Astrocyte (in vitro differentiated cells and primary cell): ENCODE measurements at regions not wholly inside any gene's neighbourhood (a gene's known extent, or its start where the extent isn't known, plus 50 kb on each side); places are given as distances from the start of the nearest gene placed in this dataset.

Experiments
- DNase-seq: peaks from one replicate; pipeline ENCODE4 v3.0.0-alpha.2; 2010; ENCODE audit warnings: low read depth
- FAIRE-seq: peaks from 2 replicates; lab custom pipeline; 2011; peaks lifted over from hg19 to GRCh38; lab: Jason Lieb, UNC
- H2AFZ ChIP-seq: 2 replicates; pipeline ENCODE4 v1.6.0; 2012; ENCODE audit warnings: low read depth, low read length, inconsistent platforms
- H3K27ac ChIP-seq: 2 replicates; pipeline ENCODE4 v1.5.1; 2011; ENCODE audit warnings: low read depth, low read length, inconsistent platforms
- H3K27me3 ChIP-seq: 2 replicates; pipeline ENCODE4 v1.6.0; 2011; ENCODE audit warnings: low read length, inconsistent platforms; ENCODE audit not compliant: insufficient read depth
- H3K36me3 ChIP-seq: 2 replicates; pipeline ENCODE4 v1.5.1; 2011; ENCODE audit warnings: low read length, inconsistent platforms; ENCODE audit not compliant: insufficient read depth
- H3K4me1 ChIP-seq: 2 replicates; pipeline ENCODE4 v1.5.1; 2011; ENCODE audit warnings: low read length, inconsistent platforms; ENCODE audit not compliant: insufficient read depth
- H3K4me2 ChIP-seq: 2 replicates; pipeline ENCODE4 v1.6.0; 2012; ENCODE audit warnings: low read length, inconsistent platforms
- H3K4me3 ChIP-seq: 2 replicates; pipeline ENCODE4 v1.5.1; 2011; ENCODE audit warnings: low read depth, mild to moderate bottlenecking, low read length, inconsistent platforms; ENCODE audit not compliant: insufficient read depth
- H3K79me2 ChIP-seq: 2 replicates; pipeline ENCODE4 v1.6.0; 2012; ENCODE audit warnings: mild to moderate bottlenecking, low read length, inconsistent platforms; ENCODE audit not compliant: insufficient read depth
- H3K9ac ChIP-seq: 2 replicates; pipeline ENCODE4 v1.6.0; 2012; ENCODE audit warnings: mild to moderate bottlenecking, low read length, inconsistent platforms
- H3K9me3 ChIP-seq: 2 replicates; pipeline ENCODE4 v1.5.1; 2012; ENCODE audit warnings: low read depth, mild to moderate bottlenecking, low read length, inconsistent platforms; ENCODE audit not compliant: insufficient read depth
- H4K20me1 ChIP-seq: 2 replicates; pipeline ENCODE4 v1.6.0; 2012; ENCODE audit warnings: low read length, inconsistent platforms; ENCODE audit not compliant: insufficient read depth
- H3K27ac Mint-ChIP-seq: one replicate; pipeline ENCODE4 v1.8.0; 2021; ENCODE audit warnings: mild to moderate bottlenecking, mixed read lengths; ENCODE audit not compliant: unreplicated experiment
- H3K27me3 Mint-ChIP-seq: one replicate; pipeline ENCODE4 v1.8.0; 2021; ENCODE audit warnings: low read depth, mixed read lengths; ENCODE audit not compliant: unreplicated experiment
- H3K36me3 Mint-ChIP-seq: one replicate; pipeline ENCODE4 v1.8.0; 2021; ENCODE audit warnings: low read depth, mixed read lengths; ENCODE audit not compliant: unreplicated experiment
- H3K4me1 Mint-ChIP-seq: one replicate; pipeline ENCODE4 v1.8.0; 2021; ENCODE audit warnings: low read depth, mixed read lengths; ENCODE audit not compliant: unreplicated experiment
- H3K4me3 Mint-ChIP-seq: one replicate; pipeline ENCODE4 v1.8.0; 2021; ENCODE audit warnings: mild to moderate bottlenecking, moderate library complexity, mixed read lengths; ENCODE audit not compliant: unreplicated experiment
- H3K9me3 Mint-ChIP-seq: one replicate; pipeline ENCODE4 v1.8.0; 2021; ENCODE audit warnings: mild to moderate bottlenecking, mixed read lengths; ENCODE audit not compliant: unreplicated experiment
- EZH2 ChIP-seq: IDR thresholded peaks from 2 replicates; pipeline ENCODE4 v1.6.1; 2012; ENCODE audit warnings: mild to moderate bottlenecking, low read length, inconsistent platforms; ENCODE audit not compliant: insufficient read depth
- TF ChIP-seq, protein P1 (sequence below): IDR thresholded peaks from 2 replicates; pipeline ENCODE4 v1.5.1; 2011; ENCODE audit warnings: low read depth, mild to moderate bottlenecking, inconsistent platforms, low read length, moderate library complexity; ENCODE audit not compliant: insufficient read depth

DNA sequence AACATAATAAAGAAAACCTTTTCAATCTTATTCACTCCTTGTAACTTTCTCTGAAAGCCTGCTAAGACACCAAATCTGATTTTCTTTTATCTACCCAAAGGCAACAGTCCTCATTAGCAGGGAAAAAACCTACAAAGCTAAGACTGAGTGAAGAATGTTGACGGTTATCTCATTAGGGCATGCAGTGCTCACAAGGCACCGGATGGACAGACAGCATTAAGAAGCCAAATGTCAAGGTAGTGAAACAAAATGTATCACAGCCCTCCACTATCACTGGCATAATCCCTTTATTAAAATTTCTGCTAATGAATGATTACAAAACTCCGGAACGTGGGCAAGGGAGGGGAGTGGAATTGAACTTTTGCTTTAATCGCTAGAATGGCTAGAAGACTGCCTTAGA lies 442.8 kb downstream of the NEBL start:
- Histone ChIP-seq H3K79me2 (no peaks in the 10 kb centered on the region), H3K9me3 (no peaks in the 10 kb centered on the region), H3K4me1 (no peaks in the 10 kb centered on the region), H3K27ac (no peak overlapping the region), H3K27me3 (no peaks in the 10 kb centered on the region), H2AFZ (no peak overlapping the region), H3K36me3 (no peaks in the 10 kb centered on the region), H3K4me3 (no peak overlapping the region), H3K9ac (no peak overlapping the region), H3K4me2 (no peak overlapping the region), H4K20me1 (no peaks in the 10 kb centered on the region)
- Mint-ChIP-seq H3K36me3 (no peaks in the 10 kb centered on the region), H3K27ac (no peak overlapping the region), H3K27me3 (no peaks in the 10 kb centered on the region), H3K9me3 (no peaks in the 10 kb centered on the region), H3K4me3 (no peak overlapping the region), H3K4me1 (no peaks in the 10 kb centered on the region)
- DNase-seq (no peak), FAIRE-seq (no peak)
- TF ChIP-seq, protein P1, sequence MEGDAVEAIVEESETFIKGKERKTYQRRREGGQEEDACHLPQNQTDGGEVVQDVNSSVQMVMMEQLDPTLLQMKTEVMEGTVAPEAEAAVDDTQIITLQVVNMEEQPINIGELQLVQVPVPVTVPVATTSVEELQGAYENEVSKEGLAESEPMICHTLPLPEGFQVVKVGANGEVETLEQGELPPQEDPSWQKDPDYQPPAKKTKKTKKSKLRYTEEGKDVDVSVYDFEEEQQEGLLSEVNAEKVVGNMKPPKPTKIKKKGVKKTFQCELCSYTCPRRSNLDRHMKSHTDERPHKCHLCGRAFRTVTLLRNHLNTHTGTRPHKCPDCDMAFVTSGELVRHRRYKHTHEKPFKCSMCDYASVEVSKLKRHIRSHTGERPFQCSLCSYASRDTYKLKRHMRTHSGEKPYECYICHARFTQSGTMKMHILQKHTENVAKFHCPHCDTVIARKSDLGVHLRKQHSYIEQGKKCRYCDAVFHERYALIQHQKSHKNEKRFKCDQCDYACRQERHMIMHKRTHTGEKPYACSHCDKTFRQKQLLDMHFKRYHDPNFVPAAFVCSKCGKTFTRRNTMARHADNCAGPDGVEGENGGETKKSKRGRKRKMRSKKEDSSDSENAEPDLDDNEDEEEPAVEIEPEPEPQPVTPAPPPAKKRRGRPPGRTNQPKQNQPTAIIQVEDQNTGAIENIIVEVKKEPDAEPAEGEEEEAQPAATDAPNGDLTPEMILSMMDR: no peak
- TF ChIP-seq EZH2: no peak

DNA sequence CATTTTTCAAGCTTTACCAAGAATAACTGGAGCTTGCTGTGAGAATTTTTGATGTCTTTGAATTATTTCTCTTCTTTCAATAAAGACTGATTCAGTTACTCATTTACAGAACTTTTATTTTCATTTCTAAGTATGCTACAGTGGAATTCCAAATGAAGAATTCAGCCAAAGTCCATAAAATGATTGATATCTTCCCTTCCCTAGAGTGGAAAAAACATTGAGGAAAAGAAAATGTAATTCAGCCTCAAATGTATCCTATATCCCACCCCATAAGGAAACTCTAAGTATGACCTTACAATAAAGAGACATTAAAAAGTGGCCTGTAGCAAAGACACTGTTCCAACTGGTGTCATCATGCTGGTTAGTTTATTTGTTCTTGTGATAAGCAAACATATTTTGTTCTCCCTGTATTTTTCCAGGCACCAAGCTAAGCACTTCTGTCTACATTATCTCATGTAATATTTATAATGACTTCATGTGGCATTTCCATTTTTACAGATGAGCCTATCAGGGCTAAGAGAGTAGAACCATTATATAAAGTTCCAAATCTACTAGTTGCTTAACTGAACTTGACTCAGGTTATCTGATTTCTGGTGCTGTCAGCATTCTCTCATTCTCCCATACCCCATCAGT lies 450.4 kb downstream of the NEBL start:
- no peaks in the 10 kb centered on the region for H4K20me1 ChIP-seq
- H3K4me1 Mint-ChIP-seq: no peaks in the 10 kb centered on the region
- H3K4me3 ChIP-seq: no peak overlapping the region
- DNase-seq (no peak), FAIRE-seq (no peak)
- no peaks in the 10 kb centered on the region for H3K9me3 ChIP-seq
- no peaks in the 10 kb centered on the region for H3K27me3 Mint-ChIP-seq
- H3K36me3 Mint-ChIP-seq: no peaks in the 10 kb centered on the region
- H3K9me3 Mint-ChIP-seq: no peaks in the 10 kb centered on the region
- no peak overlapping the region for H3K9ac ChIP-seq
- H3K4me1 ChIP-seq: no peaks in the 10 kb centered on the region
- TF ChIP-seq EZH2: no peak
- TF ChIP-seq, protein P1: no peak
- no peaks in the 10 kb centered on the region for H3K27me3 ChIP-seq
- no peak overlapping the region for H3K27ac ChIP-seq
- H3K27ac Mint-ChIP-seq: no peak overlapping the region
- no peak overlapping the region for H3K4me2 ChIP-seq
- no peak overlapping the region for H2AFZ ChIP-seq
- H3K36me3 ChIP-seq: no peaks in the 10 kb centered on the region
- no peak overlapping the region for H3K4me3 Mint-ChIP-seq
- no peaks in the 10 kb centered on the region for H3K79me2 ChIP-seq

DNA sequence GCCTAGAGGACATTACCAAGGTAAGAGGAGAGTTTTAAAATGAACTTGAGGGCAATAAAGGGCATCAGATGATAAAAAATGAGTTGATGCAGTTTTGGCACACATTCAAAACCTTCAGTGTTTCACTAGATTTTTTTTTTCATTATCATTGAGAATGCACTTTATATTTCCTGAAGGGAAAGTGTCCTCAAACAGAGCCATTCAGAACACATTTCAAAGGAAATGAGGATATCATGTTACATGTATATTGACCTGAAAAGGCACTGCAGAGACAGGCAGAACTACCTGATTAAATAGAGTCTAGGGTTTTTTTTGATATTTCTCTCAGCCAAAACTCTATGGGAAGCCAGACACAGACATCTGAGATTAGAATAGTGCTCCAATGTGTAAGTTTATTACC lies 454.0 kb downstream of the NEBL start:
- TF ChIP-seq, protein P1: no peak
- no peak for TF ChIP-seq EZH2
- Histone ChIP-seq H3K4me3 (no peak overlapping the region), H3K9me3 (no peaks in the 10 kb centered on the region), H3K79me2 (no peaks in the 10 kb centered on the region), H4K20me1 (no peaks in the 10 kb centered on the region), H3K4me2 (no peak overlapping the region), H3K27ac (no peak overlapping the region), H3K9ac (no peak overlapping the region), H3K36me3 (no peaks in the 10 kb centered on the region), H3K27me3 (no peaks in the 10 kb centered on the region), H2AFZ (no peak overlapping the region), H3K4me1 (no peaks in the 10 kb centered on the region)
- Mint-ChIP-seq H3K4me3 (no peak overlapping the region), H3K4me1 (no peaks in the 10 kb centered on the region), H3K9me3 (peaks cover 8% of the 10 kb centered on the region), H3K36me3 (no peaks in the 10 kb centered on the region), H3K27me3 (no peaks in the 10 kb centered on the region), H3K27ac (no peak overlapping the region)
- DNase-seq (no peak), FAIRE-seq (no peak)
